22Rv1 (cell line): ENCODE measurements at regions not wholly inside any gene's neighbourhood (a gene's known extent, or its start where the extent isn't known, plus 50 kb on each side); places are given as distances from the start of the nearest gene placed in this dataset.

Source experiments
- CTCF ChIP-seq: fragments of 450-650 bp; IDR thresholded peaks from 2 replicates; pipeline ENCODE4 v1.5.1; 2017; ENCODE audit warnings: mild to moderate bottlenecking
- ZFX ChIP-seq: fragments of 450-650 bp; IDR thresholded peaks from 2 replicates; pipeline ENCODE4 v1.6.1; 2017; ENCODE audit warnings: antibody characterized with exemption, borderline replicate concordance

- TF ChIP-seq CTCF = no peak
- no peak for TF ChIP-seq ZFX
Observed at GRCh38 chrX:122418758-122419157, 765.3 kb upstream of the GRIA3 start.
